Hepatocyte (in vitro differentiated cells): ENCODE measurements at regions not wholly inside any gene's neighbourhood (a gene's known extent, or its start where the extent isn't known, plus 50 kb on each side); places are given as distances from the start of the nearest gene placed in this dataset.

Experiments used
- DNase-seq: peaks from one replicate; pipeline ENCODE4 v3.0.0-alpha.2; 2016; ENCODE audit warnings: low spot score
- H2AFZ ChIP-seq: fragments of 200-600 bp; sonication (generic); 2 replicates; pipeline ENCODE4 v1.6.0; 2016; ENCODE audit warnings: antibody characterized with exemption, mild to moderate bottlenecking
- H3K27ac ChIP-seq: fragments of 200-600 bp; sonication (generic); 2 replicates; pipeline ENCODE4 v1.5.1; 2016; ENCODE audit warnings: mild to moderate bottlenecking
- H3K27me3 ChIP-seq: fragments of 200-600 bp; sonication (generic); 2 replicates; pipeline ENCODE4 v1.6.1; 2016
- H3K36me3 ChIP-seq: fragments of 200-600 bp; sonication (generic); replicated peaks from 2 replicates; pipeline ENCODE4 v1.5.1; 2016; ENCODE audit warnings: low read depth; ENCODE audit not compliant: insufficient read depth
- H3K4me1 ChIP-seq: fragments of 200-600 bp; sonication (generic); 2 replicates; pipeline ENCODE4 v1.5.1; 2016; ENCODE audit warnings: mild to moderate bottlenecking, moderate library complexity; ENCODE audit not compliant: insufficient read depth
- H3K4me2 ChIP-seq: fragments of 200-600 bp; sonication (generic); 2 replicates; pipeline ENCODE4 v1.6.0; 2016
- H3K4me3 ChIP-seq: fragments of 200-600 bp; sonication (generic); 2 replicates; pipeline ENCODE4 v1.5.1; 2016; ENCODE audit warnings: mild to moderate bottlenecking
- H3K79me2 ChIP-seq: fragments of 200-600 bp; sonication (generic); 2 replicates; pipeline ENCODE4 v1.6.0; 2017; ENCODE audit warnings: mild to moderate bottlenecking
- H3K9me2 ChIP-seq: fragments of 200-600 bp; sonication (generic); replicated peaks from 2 replicates; pipeline ENCODE4 v1.6.0; 2017; ENCODE audit warnings: mild to moderate bottlenecking; ENCODE audit not compliant: insufficient read depth
- H3K9me3 ChIP-seq: fragments of 200-600 bp; sonication (generic); 2 replicates; pipeline ENCODE4 v1.5.1; 2016; ENCODE audit warnings: low read depth, mild to moderate bottlenecking
- H4K20me1 ChIP-seq: fragments of 200-600 bp; sonication (generic); 2 replicates; pipeline ENCODE4 v1.6.0; 2016; ENCODE audit warnings: mild to moderate bottlenecking; ENCODE audit not compliant: insufficient read depth, poor library complexity, severe bottlenecking
- CTCF ChIP-seq: fragments of 200-600 bp; sonication (generic); IDR thresholded peaks from 2 replicates; pipeline ENCODE4 v1.5.1; 2016; ENCODE audit warnings: antibody characterized with exemption, mild to moderate bottlenecking; ENCODE audit not compliant: poor library complexity
- EZH2 ChIP-seq: fragments of 200-600 bp; sonication (generic); IDR thresholded peaks from 2 replicates; pipeline ENCODE4 v1.6.1; 2016; ENCODE audit warnings: antibody characterized with exemption, mild to moderate bottlenecking, borderline replicate concordance
- EZH2phosphoT487 ChIP-seq: fragments of 200-600 bp; sonication (generic); IDR thresholded peaks from one replicate; pipeline ENCODE4 v1.6.1; 2018; ENCODE audit warnings: antibody characterized with exemption, mild to moderate bottlenecking, low read depth, moderate library complexity; ENCODE audit not compliant: unreplicated experiment, severe bottlenecking
- WGBS: methylation state at CpG from one replicate; pipeline ENCODE4 v1.1.6; 2016; ENCODE audit warnings: low lambda C conversion rate; ENCODE audit errors: missing lambda C conversion rate; 5-methylcytosine and 5-hydroxymethylcytosine counted together

- Histone ChIP-seq H2AFZ (no peak overlapping the region), H3K4me2 (no peak overlapping the region), H3K9me3 (no peaks in the 10 kb centered on the region), H4K20me1 (no peaks in the 10 kb centered on the region), H3K27me3 (no peaks in the 10 kb centered on the region), H3K36me3 (no peaks in the 10 kb centered on the region), H3K9me2 (no peaks in the 10 kb centered on the region), H3K79me2 (no peaks in the 10 kb centered on the region), H3K4me3 (no peak overlapping the region), H3K4me1 (no peaks in the 10 kb centered on the region), H3K27ac (no peak overlapping the region)
- 83% methylated on average over 2 of the region's 2 CpGs for WGBS
- TF ChIP-seq CTCF (no peak), EZH2phosphoT487 (no peak), EZH2 (no peak)
- peak; percentile 11 for DNase-seq
Observed at GRCh38 chrX:91039777-91040176, 394.9 kb upstream of the PABPC5 start.

DNA sequence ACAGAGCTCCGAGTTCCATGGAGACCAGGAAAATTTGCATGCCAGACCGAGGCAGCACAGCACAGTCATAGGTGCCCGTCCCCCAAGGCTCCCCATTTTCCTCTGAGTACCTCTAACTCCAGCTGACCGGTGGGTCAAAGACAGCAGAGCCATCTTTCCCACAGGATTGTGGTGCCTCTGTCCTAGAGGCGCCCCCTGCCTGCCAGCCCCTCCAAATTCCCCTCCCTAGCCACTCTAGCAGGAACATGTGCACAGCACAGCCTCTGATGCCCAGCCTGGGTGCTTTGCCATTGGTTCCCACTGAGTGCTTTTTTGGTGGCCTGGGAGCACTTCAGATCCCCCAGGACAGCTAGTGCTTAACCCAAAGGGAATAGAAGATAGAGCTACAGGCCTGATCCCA is 368.5 kb upstream of the PABPC5 start:
- Histone ChIP-seq H2AFZ (no peak overlapping the region), H3K27ac (no peak overlapping the region), H3K4me2 (no peak overlapping the region), H3K27me3 (no peaks in the 10 kb centered on the region), H3K36me3 (no peaks in the 10 kb centered on the region), H3K9me3 (no peaks in the 10 kb centered on the region), H3K9me2 (no peaks in the 10 kb centered on the region), H4K20me1 (no peaks in the 10 kb centered on the region), H3K79me2 (no peaks in the 10 kb centered on the region), H3K4me3 (no peak overlapping the region), H3K4me1 (no peaks in the 10 kb centered on the region)
- no peak for TF ChIP-seq EZH2
- no peak for TF ChIP-seq EZH2phosphoT487
- no peak for TF ChIP-seq CTCF
- 85% methylated on average over 5 of the region's 5 CpGs for WGBS
- DNase-seq = no peak

- 75% methylated on average over 6 of the region's 6 CpGs for WGBS
- DNase-seq = no peak
Observed at GRCh38 chrX:91079342-91080114, 355.1 kb upstream of the PABPC5 start.

More at GRCh38 chrX:91079342-91080114, 355.1 kb upstream of the PABPC5 start:
- H3K9me2 ChIP-seq = no peaks in the 10 kb centered on the region
- no peak overlapping the region for H2AFZ ChIP-seq
- H3K4me3 ChIP-seq = no peak overlapping the region
- no peaks in the 10 kb centered on the region for H3K36me3 ChIP-seq
- H3K9me3 ChIP-seq = no peaks in the 10 kb centered on the region
- TF ChIP-seq EZH2phosphoT487 (no peak), EZH2 (no peak), CTCF (no peak)
- no peaks in the 10 kb centered on the region for H4K20me1 ChIP-seq
- H3K4me1 ChIP-seq = no peaks in the 10 kb centered on the region
- H3K27ac ChIP-seq = no peak overlapping the region
- H3K27me3 ChIP-seq = no peaks in the 10 kb centered on the region
- no peak overlapping the region for H3K4me2 ChIP-seq
- H3K79me2 ChIP-seq = no peaks in the 10 kb centered on the region
